GM12801 (cell line): ENCODE measurements at regions not wholly inside any gene's neighbourhood (a gene's known extent, or its start where the extent isn't known, plus 50 kb on each side); places are given as distances from the start of the nearest gene placed in this dataset.

Experiments used
- TF ChIP-seq, protein P1 (sequence below): IDR thresholded peaks from one replicate; pipeline ENCODE4 v1.5.1; 2011; ENCODE audit warnings: control low read depth; ENCODE audit not compliant: insufficient read length; ENCODE audit errors: extremely low read depth

DNA sequence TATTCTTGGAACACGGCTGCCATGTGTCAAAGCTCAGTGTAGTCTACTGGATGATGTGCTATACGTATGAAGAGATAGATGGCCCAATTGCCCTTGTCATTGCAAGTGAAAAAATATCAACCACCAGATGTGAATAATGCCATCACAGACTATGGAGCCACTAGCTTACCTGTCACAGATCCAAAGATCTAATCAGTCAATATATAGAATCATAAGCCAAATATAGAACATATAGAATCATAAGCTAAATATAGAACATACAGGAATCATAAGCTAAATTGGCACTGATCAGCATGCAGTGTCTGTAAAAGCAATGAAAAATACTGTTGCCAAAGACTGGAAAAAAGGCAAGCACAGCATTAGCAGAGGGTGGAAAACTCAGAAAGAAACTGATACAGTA, 1656.9 kb upstream of the RAG2 start:
- TF ChIP-seq, protein P1, sequence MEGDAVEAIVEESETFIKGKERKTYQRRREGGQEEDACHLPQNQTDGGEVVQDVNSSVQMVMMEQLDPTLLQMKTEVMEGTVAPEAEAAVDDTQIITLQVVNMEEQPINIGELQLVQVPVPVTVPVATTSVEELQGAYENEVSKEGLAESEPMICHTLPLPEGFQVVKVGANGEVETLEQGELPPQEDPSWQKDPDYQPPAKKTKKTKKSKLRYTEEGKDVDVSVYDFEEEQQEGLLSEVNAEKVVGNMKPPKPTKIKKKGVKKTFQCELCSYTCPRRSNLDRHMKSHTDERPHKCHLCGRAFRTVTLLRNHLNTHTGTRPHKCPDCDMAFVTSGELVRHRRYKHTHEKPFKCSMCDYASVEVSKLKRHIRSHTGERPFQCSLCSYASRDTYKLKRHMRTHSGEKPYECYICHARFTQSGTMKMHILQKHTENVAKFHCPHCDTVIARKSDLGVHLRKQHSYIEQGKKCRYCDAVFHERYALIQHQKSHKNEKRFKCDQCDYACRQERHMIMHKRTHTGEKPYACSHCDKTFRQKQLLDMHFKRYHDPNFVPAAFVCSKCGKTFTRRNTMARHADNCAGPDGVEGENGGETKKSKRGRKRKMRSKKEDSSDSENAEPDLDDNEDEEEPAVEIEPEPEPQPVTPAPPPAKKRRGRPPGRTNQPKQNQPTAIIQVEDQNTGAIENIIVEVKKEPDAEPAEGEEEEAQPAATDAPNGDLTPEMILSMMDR = no peak

DNA sequence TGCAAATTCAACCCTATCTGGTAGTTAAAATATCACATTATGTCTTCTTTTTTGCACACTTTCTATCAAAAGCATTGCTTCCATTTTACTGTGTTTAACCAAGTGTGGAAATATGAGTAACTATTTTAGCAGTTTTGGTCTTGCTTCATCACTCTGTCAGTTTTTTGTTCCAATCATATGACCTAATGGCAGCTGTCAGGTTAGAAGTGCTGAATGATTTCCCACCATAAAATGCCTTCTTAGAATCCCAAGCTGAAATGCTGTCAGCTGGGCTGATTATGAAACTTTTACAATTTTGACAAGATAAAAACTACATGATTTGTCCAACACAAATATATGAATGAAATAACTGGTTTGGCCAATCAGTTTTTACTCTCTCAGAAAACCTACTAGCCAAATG, 1654.6 kb upstream of the RAG2 start:
- TF ChIP-seq, protein P1 = no peak

DNA sequence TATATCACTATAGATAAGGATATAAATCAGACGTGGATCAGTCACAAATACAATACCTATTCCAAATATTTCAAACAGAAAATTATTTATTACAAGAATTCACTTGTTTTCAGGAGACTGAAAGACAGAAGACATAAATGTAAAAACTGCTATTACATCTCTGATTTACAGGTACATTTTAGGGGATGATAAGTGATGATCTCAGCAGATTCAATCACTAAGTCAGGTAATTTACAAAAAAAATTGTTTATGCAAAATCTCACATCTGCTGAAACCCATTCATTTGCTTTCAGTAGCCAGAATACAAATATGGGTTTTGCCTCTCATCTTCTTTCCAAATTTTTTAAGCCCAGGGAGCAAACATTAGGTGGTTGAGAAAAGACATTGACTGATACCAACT, 1648.4 kb upstream of the RAG2 start:
- TF ChIP-seq, protein P1 = no peak

DNA sequence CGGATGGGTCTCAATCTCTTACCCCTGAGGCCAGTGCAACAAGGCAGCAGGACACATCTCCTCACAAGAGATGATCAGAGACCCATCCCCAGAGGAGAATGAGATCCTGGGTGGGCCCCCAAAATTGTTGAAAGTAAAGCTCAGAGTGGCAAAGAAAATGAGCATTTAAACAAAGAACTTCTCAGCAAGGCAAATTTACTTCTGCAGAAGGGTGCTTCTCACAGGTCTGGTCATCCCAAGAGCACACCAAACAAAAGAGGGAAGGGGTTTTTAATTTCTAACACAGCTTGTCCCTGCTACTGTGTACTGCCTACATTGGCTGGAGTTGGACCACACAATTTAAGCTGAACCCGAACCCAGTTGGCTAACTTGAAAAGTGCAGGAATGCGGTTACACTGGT, 1628.6 kb upstream of the RAG2 start:
- TF ChIP-seq, protein P1 = no peak

DNA sequence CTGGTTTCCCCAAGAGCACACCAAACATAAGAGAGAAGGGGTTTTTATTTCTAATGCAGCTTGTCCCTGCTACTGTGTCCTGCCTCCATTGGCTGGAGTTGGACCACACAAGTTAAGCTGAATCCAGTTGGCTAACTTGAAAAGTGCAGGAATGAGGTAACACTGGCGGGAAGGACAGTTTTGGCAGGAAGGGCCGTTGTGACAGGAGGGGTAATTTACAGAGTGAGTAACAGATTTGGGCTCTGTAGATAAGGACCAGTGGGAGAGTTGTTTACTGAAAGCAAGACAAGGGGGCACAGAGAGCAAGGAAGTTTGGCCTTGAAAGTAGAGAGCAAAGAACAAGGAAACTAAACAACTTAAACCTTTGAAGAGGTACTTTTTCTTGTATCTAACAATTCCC, 1623.3 kb upstream of the RAG2 start:
- TF ChIP-seq, protein P1 = no peak

DNA sequence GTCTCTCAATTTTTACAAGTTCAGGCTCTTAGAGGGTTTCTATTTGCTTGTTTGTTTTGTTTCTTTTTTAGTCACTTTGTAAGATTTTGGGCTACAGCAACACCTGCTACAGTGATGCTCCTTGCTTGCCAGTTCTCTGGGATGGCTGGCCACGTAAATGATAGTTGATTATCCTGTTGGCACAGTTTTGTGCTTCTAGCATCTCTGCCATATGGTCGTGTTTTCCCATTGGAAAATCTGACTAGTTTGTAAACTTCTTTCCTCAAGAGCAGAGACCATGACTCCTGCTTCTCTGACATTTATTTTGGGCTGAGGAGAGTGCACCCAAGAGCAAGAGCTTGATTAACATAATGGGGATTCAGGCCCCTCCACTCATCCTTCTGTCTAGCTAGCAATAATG, 1621.6 kb upstream of the RAG2 start:
- TF ChIP-seq, protein P1 = no peak

DNA sequence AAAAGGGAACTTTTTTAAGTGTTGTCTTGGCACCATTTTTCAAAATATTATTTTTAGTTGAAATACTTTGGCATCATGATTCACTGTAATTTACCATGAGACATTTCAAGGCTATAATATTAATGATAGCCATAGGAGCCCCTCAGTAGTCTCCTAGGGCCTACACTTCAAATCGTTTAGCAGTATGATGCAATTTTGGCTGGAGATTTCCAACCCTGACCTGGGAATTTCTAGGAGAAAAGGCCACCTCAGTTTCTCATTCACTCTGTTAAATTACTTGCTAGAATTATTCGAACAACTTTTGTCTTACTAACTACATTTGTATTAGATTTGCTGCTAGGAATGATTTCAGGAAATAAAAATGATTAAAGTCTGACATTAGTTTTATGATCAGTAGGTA, 1610.9 kb upstream of the RAG2 start:
- TF ChIP-seq, protein P1 = no peak

DNA sequence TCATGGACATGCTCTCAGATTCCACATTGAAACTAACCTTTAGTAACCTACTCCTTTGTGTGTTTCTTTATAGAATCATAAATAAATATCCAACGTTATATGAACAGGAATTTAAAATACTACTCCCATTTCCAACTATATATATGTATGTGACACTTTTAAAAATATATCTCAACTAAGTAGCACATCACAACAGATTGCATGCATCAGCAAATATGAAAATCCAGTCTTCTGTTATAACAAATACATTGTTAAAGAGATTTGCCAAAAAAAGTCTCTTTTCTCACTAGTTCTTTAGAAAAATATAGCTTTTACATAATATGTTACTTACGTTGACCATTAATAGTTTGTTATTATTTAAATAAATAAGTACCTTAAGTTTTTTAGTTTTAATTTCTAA, 1608.6 kb upstream of the RAG2 start:
- TF ChIP-seq, protein P1 = no peak
